ENCODE measurements at regions not wholly inside any gene's neighbourhood (a gene's known extent, or its start where the extent isn't known, plus 50 kb on each side); places are given as distances from the start of the nearest gene placed in this dataset.

- TF ChIP-seq, protein P1, sequence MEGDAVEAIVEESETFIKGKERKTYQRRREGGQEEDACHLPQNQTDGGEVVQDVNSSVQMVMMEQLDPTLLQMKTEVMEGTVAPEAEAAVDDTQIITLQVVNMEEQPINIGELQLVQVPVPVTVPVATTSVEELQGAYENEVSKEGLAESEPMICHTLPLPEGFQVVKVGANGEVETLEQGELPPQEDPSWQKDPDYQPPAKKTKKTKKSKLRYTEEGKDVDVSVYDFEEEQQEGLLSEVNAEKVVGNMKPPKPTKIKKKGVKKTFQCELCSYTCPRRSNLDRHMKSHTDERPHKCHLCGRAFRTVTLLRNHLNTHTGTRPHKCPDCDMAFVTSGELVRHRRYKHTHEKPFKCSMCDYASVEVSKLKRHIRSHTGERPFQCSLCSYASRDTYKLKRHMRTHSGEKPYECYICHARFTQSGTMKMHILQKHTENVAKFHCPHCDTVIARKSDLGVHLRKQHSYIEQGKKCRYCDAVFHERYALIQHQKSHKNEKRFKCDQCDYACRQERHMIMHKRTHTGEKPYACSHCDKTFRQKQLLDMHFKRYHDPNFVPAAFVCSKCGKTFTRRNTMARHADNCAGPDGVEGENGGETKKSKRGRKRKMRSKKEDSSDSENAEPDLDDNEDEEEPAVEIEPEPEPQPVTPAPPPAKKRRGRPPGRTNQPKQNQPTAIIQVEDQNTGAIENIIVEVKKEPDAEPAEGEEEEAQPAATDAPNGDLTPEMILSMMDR (IDR thresholded peaks at IDR 0.05; ENCODE audit: insufficient read depth, low read depth, low read length, missing control alignments), result no peak
- no peak overlapping the region for H3K4me3 ChIP-seq (ENCODE audit: low read length)
- no peak for DNase-seq (ENCODE audit: low read depth)
These were observed 241.6 kb upstream of the CACNA2D1 start for GRCh38 chr7:82685214-82685613.

GRCh38 chr7:82678716-82679115 lies 235.1 kb upstream of the CACNA2D1 start:
- DNase-seq (ENCODE audit: low read depth), result no peak
- TF ChIP-seq, protein P1 (IDR thresholded peaks at IDR 0.05; ENCODE audit: insufficient read depth, low read depth, low read length, missing control alignments), result no peak

GRCh38 chr7:82678259-82678658 lies 234.7 kb upstream of the CACNA2D1 start:
- TF ChIP-seq, protein P1 (IDR thresholded peaks at IDR 0.05; ENCODE audit: insufficient read depth, low read depth, low read length, missing control alignments), result no peak
- no peak overlapping the region for H3K4me3 ChIP-seq (ENCODE audit: low read length)
- peak; percentile 18 for DNase-seq (ENCODE audit: low read depth)

More at GRCh38 chr7:82678716-82679115, 235.1 kb upstream of the CACNA2D1 start:
- no peak overlapping the region for H3K4me3 ChIP-seq (ENCODE audit: low read length)

DNA sequence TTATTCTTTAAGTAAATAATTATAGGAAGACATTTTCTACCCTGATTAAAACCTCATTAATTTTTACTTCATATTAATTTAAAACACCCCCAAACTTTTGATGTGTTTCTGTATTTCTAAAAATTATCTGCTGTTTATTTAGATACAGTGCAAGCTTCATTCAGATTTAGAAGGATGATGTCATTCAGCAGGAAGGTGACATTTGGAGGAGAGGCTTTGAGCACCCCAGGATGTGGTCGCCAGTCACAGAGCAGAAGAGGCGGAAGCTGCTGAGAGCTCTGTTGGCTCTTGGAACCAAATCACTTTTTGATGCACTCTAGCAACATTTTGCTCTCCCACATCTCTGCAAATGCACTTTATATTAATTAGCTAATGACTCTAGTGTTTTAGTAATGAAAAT lies 233.9 kb upstream of the CACNA2D1 start:
- no peak for DNase-seq (ENCODE audit: low read depth)
- TF ChIP-seq, protein P1 (IDR thresholded peaks at IDR 0.05; ENCODE audit: insufficient read depth, low read depth, low read length, missing control alignments), result no peak

DNA sequence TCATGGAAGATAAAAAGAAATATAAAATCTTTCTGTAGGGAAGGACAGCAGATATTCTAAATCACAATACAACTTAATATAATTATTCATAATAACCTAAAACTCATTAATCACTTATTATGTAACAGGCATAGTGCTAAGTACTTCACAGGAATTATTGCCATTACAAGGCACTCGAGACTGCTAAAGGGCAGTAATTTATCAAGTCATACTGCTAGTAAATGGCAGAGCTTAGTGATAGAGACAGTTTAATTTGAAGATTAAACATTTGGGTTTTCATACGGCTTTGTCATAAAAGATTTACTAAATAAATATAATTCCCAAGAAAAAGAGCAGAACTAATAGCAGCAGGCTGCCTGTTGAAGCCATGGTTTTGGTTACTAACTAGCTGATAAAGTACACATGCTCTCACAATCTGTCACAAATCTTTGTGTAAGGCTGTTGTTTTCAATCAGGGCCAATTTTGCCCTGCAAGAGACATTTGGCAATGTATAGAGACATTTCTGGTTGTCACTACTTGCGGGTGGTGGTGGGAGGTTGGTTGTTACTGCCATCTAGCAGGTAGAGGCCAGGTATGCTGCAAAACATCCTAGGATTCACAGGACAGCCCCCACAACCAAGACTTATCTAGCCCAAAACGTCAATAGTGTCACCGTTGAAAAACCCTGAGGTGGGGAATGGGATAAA lies 233.3 kb upstream of the CACNA2D1 start:
- TF ChIP-seq, protein P1 (IDR thresholded peaks at IDR 0.05; ENCODE audit: insufficient read depth, low read depth, low read length, missing control alignments), result no peak

More for the DNA sequence above, 233.9 kb upstream of the CACNA2D1 start:
- no peak overlapping the region for H3K4me3 ChIP-seq (ENCODE audit: low read length)

GRCh38 chr7:82675396-82675795 lies 231.8 kb upstream of the CACNA2D1 start:
- TF ChIP-seq, protein P1 (IDR thresholded peaks at IDR 0.05; ENCODE audit: insufficient read depth, low read depth, low read length, missing control alignments), result no peak
- no peak overlapping the region for H3K4me3 ChIP-seq (ENCODE audit: low read length)
- no peak for DNase-seq (ENCODE audit: low read depth)

More for the DNA sequence above, 233.3 kb upstream of the CACNA2D1 start:
- no peak for DNase-seq (ENCODE audit: low read depth)
- no peak overlapping the region for H3K4me3 ChIP-seq (ENCODE audit: low read length)

DNA sequence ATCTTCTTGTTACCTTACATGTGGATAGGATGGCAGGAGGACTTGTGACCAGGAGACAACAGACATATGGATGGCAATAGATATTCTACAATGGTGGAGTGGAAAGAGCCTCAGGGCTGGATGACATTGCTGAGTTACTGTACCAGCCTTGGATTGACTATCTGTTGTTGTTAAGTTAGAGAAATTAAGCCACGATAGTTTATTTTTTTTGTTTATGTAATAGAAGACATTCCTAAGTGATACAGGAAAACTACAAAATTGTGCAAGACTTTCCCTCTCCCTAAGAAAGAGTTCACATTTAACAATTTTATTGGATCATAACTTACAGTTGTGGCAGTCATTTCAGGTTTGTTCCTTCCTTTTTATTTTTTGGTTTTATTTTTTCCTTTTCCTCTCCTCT lies 230.7 kb upstream of the CACNA2D1 start:
- TF ChIP-seq, protein P1 (IDR thresholded peaks at IDR 0.05; ENCODE audit: insufficient read depth, low read depth, low read length, missing control alignments), result no peak
- H3K4me3 ChIP-seq (ENCODE audit: low read length), result no peak overlapping the region
- no peak for DNase-seq (ENCODE audit: low read depth)
